Mucosa of rectum (tissue), 2 donors: ENCODE measurements at regions not wholly inside any gene's neighbourhood (a gene's known extent, or its start where the extent isn't known, plus 50 kb on each side); places are given as distances from the start of the nearest gene placed in this dataset.

Experiments
- H3K27ac ChIP-seq, 2 donors: one replicate each; pipeline ENCODE4 v1.7.0; 2013; ENCODE audit warnings: inconsistent platforms in 2 of 2, low read depth in 2 of 2, low read length in 2 of 2
- H3K27me3 ChIP-seq, 2 donors: one replicate each; pipeline ENCODE4 v1.7.0; 2013; ENCODE audit warnings: low read length in 2 of 2; ENCODE audit not compliant: control insufficient read depth in 2 of 2, insufficient read depth in 2 of 2
- H3K36me3 ChIP-seq, 2 donors: one replicate each; pipeline ENCODE4 v1.7.0; 2013; ENCODE audit warnings: low read length in 2 of 2; ENCODE audit not compliant: control insufficient read depth in 2 of 2, insufficient read depth in 2 of 2
- H3K4me1 ChIP-seq, 2 donors: one replicate each; pipeline ENCODE4 v1.7.0; 2013; ENCODE audit warnings: low read length in 2 of 2, mild to moderate bottlenecking in 1 of 2; ENCODE audit not compliant: control insufficient read depth in 2 of 2, insufficient read depth in 2 of 2
- H3K4me3 ChIP-seq, 2 donors: one replicate each; pipeline ENCODE4 v1.7.0; 2013; ENCODE audit warnings: low read length in 2 of 2
- H3K9ac ChIP-seq, 2 donors: one replicate each; pipeline ENCODE4 v1.7.0; 2013; ENCODE audit warnings: low read length in 2 of 2, low read depth in 1 of 2, mild to moderate bottlenecking in 1 of 2
- H3K9me3 ChIP-seq, 2 donors: one replicate each; pipeline ENCODE4 v1.7.0; 2013; ENCODE audit warnings: low read length in 2 of 2; ENCODE audit not compliant: control insufficient read depth in 2 of 2
- donor health status: healthy.
- donor health status: Normal muscosa, but diverticular disease.

DNA sequence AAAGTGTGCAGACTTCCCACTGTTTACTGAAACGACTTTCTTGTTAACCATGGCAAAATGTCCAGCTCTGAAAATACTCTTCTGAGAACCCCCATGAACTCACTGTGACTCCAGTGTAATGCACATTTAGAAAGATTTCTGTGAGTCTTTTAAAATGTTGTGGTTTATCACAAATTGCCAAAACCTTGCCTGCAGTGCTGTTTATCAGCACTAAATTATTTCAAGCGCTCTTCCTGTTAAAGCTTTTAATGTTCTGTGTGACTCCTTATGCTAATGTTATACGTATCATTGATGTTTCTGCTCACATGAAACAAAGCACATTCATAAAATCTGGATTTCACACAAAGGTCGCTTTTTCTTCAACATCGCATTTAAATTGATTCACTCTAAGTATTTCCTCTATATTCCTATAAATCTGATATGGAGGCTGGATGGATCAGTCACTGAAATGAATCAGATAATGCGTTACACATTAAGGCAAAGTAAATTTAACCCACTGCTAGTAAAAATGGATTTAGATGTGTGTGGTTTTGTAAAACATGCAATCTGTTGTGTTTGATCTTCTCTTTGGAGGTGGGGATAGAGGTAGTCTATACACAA, 521.2 kb downstream of the NYAP2 start:
- Histone ChIP-seq H3K4me1 (no peaks in the 10 kb centered on the region), H3K27me3 (no peaks in the 10 kb centered on the region), H3K27ac (no peak overlapping the region)

GRCh38 chr2:225916692-225917091, 517.2 kb downstream of the NYAP2 start:
- no peaks in the 10 kb centered on the region for H3K9me3 ChIP-seq
- H3K27me3 ChIP-seq, result no peaks in the 10 kb centered on the region
- H3K4me3 ChIP-seq, result no peak overlapping the region
- H3K27ac ChIP-seq, result no peak overlapping the region
- no peaks in the 10 kb centered on the region for H3K4me1 ChIP-seq
- no peak overlapping the region for H3K9ac ChIP-seq
- no peaks in the 10 kb centered on the region for H3K36me3 ChIP-seq

More for the DNA sequence above, 521.2 kb downstream of the NYAP2 start:
- Histone ChIP-seq H3K9ac (no peak overlapping the region), H3K9me3 (no peaks in the 10 kb centered on the region), H3K4me3 (no peak overlapping the region), H3K36me3 (no peaks in the 10 kb centered on the region)

- Histone ChIP-seq H3K9me3 (no peaks in the 10 kb centered on the region), H3K27ac (no peak overlapping the region), H3K36me3 (no peaks in the 10 kb centered on the region), H3K4me3 (no peak overlapping the region), H3K4me1 (no peaks in the 10 kb centered on the region), H3K9ac (no peak overlapping the region), H3K27me3 (no peaks in the 10 kb centered on the region)
Observed at GRCh38 chr2:225911019-225911418, 511.5 kb downstream of the NYAP2 start.

- H3K36me3 ChIP-seq, result no peaks in the 10 kb centered on the region
- H3K4me1 ChIP-seq, result no peaks in the 10 kb centered on the region
- no peak overlapping the region for H3K4me3 ChIP-seq
- no peak overlapping the region for H3K9ac ChIP-seq
- H3K27ac ChIP-seq, result no peak overlapping the region
- no peaks in the 10 kb centered on the region for H3K27me3 ChIP-seq
- H3K9me3 ChIP-seq, result no peaks in the 10 kb centered on the region
Observed at GRCh38 chr2:225895126-225895525, 495.6 kb downstream of the NYAP2 start.

DNA sequence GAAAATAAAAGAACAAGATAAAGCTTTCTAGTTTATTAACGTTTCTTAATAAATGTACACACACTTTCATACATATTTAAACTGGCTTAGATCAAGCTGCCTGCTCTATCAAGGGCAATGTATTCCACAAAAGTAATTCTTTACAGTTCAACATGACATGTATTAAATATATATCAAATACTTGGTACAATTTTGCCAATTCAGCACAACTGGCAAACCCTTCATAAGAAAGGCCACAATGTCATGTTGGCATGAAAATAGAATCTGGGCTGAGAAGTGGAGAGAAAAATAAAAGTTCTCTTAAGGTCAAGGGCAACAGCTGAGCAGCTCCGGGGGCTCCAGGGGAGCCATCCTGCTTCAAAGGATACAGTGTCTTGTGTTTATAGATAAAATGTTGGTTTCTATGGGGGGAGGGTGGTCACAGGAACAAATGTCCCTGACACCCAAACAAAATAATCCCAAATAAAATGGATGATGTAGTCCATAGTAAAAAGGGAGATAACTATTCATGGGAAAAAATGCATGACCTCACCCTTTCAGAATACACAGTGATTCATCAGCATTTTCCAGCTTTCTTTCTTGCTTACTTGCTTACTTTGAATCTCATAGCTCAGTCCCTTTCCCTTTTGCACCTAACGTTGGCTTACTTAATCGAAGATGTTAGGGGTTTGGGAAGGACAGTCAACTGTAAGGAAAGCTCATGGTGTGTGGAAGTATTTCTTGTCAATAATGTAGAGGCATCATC, 494.9 kb downstream of the NYAP2 start:
- Histone ChIP-seq H3K27ac (no peak overlapping the region), H3K4me3 (no peak overlapping the region), H3K9ac (no peak overlapping the region), H3K4me1 (no peaks in the 10 kb centered on the region), H3K36me3 (no peaks in the 10 kb centered on the region), H3K9me3 (no peaks in the 10 kb centered on the region), H3K27me3 (no peaks in the 10 kb centered on the region)

DNA sequence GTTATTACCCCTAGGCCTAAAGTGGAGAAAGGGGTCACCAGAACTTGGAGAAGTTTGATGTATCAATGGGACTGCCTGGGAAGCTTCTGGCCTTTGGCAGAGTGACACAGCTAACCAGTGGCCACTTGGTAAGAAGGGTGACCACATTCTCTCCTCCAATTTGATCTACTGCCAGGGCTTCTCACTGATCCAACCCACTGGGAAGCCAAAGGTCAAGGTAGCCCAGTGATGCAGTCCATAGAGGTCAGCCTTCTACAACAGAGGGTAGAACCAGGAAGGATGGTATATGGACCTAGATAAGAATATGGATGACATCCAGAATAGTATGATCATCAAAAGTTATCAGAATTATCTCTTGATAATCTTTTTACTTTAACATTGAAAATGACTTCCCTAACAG, 493.6 kb downstream of the NYAP2 start:
- Histone ChIP-seq H3K27ac (no peak overlapping the region), H3K27me3 (no peaks in the 10 kb centered on the region), H3K9me3 (no peaks in the 10 kb centered on the region), H3K4me1 (no peaks in the 10 kb centered on the region), H3K36me3 (no peaks in the 10 kb centered on the region), H3K9ac (no peak overlapping the region), H3K4me3 (no peak overlapping the region)

DNA sequence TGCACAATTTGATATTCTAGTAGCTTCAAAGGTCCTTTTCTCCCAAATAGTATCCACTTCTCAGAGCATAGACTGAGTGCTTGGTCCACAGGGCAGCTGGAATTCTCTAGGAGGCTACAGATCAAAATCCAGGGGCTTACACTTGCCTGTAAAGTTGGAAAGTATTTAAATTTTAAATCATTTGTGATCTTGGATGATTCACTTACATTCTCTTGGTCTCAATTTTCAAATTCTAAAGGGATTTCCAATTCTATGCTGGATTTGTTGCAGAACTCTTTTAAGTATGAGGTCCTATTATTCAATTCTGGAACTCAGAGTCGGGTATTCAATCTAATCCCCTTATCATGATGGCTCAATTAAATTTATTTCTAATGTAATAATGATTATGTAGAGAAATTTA, 492.3 kb downstream of the NYAP2 start:
- Histone ChIP-seq H3K4me3 (no peak overlapping the region), H3K27me3 (no peaks in the 10 kb centered on the region), H3K36me3 (no peaks in the 10 kb centered on the region), H3K27ac (no peak overlapping the region), H3K4me1 (no peaks in the 10 kb centered on the region), H3K9ac (no peak overlapping the region), H3K9me3 (no peaks in the 10 kb centered on the region)

- Histone ChIP-seq H3K27ac (no peak overlapping the region), H3K36me3 (no peaks in the 10 kb centered on the region), H3K27me3 (no peaks in the 10 kb centered on the region), H3K9me3 (no peaks in the 10 kb centered on the region), H3K4me1 (no peaks in the 10 kb centered on the region), H3K9ac (no peak overlapping the region), H3K4me3 (no peak overlapping the region)
Observed at GRCh38 chr2:225891013-225891412, 491.5 kb downstream of the NYAP2 start.

DNA sequence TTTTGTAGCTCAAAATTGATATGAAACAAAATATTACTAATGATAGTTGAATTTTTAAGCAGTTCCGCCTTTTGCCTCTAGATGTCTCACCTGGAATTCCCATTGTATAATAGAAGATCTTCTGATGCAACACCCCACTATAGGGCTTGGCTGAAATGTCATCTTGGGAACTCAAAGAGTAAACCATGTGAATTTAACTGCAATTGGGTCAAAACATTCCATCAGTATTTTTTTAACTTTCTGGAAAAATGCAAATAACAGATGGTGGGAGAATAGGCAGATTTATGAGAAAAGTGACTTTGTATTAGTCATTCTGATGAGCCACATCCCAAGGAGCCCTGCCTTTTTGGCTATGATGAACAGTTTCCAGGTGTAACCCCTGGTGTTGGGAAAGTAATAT, 489.9 kb downstream of the NYAP2 start:
- Histone ChIP-seq H3K9me3 (no peaks in the 10 kb centered on the region), H3K27ac (no peak overlapping the region), H3K9ac (no peak overlapping the region), H3K4me1 (no peaks in the 10 kb centered on the region), H3K4me3 (no peak overlapping the region), H3K36me3 (no peaks in the 10 kb centered on the region), H3K27me3 (no peaks in the 10 kb centered on the region)

- no peak overlapping the region for H3K9ac ChIP-seq
- H3K27ac ChIP-seq, result no peak overlapping the region
- no peaks in the 10 kb centered on the region for H3K4me1 ChIP-seq
- no peaks in the 10 kb centered on the region for H3K27me3 ChIP-seq
- no peaks in the 10 kb centered on the region for H3K9me3 ChIP-seq
- H3K36me3 ChIP-seq, result no peaks in the 10 kb centered on the region
- H3K4me3 ChIP-seq, result no peak overlapping the region
Observed at GRCh38 chr2:225867071-225867470, 467.6 kb downstream of the NYAP2 start.
